ENCODE measurements at regions not wholly inside any gene's neighbourhood (a gene's known extent, or its start where the extent isn't known, plus 50 kb on each side); places are given as distances from the start of the nearest gene placed in this dataset.

- no peak for TF ChIP-seq YY1 (IDR thresholded peaks at IDR 0.05; ENCODE audit: insufficient read depth, insufficient read length)
- TF ChIP-seq ZNF274 (IDR thresholded peaks at IDR 0.05; ENCODE audit: low read depth, low read length), result no peak
- TF ChIP-seq SUZ12 (IDR thresholded peaks at IDR 0.05; ENCODE audit: extremely low read depth, insufficient read depth, insufficient read length), result no peak
Measured at GRCh38 chr3:174340624-174341587, 518.2 kb upstream of the NAALADL2 start.

All from NT2/D1 (cell line).